ENCODE measurements at regions not wholly inside any gene's neighbourhood (a gene's known extent, or its start where the extent isn't known, plus 50 kb on each side); places are given as distances from the start of the nearest gene placed in this dataset.

DNA sequence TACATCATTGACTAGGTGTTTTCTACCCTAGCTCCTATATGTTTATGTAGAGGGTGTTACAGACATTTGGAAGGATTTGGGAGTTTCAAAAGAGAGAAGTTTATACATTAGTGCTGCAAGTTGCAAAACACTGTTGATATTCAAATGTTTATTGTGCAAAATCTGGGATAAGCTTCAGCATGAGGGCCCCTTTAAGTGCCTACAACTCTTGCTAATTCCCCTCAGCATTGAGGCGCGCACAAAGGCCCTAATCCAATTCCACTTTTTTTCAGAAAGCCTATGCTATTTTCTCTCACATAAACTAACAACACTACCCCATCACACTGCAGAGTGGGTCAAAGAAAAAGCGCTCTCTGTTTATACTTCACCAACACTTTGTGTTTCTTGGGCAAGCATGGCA is 208.0 kb downstream of the NR2F2 start:
- no peak for DNase-seq

DNA sequence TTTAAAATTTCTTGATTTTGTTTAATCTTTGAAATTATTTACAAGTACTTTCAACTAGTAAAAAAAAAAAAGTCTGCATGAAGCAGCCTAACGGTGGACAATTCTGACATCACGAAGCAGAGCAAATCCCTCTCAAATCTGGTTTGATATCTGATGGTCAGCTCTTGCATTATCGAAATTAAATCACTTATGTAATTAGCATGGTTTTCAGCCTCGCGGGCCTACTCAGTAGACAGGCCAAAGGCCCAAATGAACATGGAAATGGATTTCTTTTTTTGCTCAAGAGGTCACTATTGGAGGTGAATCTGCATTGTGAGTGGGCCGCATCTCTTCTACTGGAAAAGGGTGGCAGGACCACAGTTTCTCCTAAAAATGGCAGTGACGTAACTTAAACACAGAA is 209.8 kb downstream of the NR2F2 start:
- DNase-seq, result no peak

DNA sequence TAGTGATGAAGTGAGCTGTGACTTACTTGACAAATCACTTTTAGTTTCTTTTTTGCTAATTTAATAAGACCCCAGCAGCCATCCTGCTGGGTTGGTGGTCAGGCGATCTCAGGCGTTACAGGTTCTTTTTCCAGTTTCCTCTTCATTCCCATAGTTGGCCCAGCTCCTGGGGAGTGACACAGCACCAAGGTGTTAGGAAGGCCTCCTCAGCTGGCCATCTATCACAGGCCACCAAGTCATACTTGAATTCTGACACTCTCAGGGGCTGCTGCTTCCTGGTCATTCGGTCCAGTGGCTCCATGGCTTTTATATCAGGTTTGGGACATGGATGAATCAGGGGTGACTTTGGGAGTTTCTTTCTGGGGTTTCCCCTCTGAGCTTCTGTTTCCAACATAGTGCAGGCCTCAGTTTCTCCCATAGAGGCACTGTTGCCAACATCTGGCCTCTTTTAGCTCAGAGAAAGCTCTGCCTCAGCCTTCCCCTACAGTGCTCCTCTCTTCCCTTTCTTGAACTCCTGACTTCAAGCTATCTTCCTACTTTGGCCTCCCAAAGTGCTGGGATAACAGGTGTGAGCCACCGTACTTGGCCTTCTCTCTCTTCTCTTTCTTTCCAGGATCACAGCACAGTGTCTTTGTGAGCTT is 211.8 kb downstream of the NR2F2 start:
- no peak for DNase-seq

DNA sequence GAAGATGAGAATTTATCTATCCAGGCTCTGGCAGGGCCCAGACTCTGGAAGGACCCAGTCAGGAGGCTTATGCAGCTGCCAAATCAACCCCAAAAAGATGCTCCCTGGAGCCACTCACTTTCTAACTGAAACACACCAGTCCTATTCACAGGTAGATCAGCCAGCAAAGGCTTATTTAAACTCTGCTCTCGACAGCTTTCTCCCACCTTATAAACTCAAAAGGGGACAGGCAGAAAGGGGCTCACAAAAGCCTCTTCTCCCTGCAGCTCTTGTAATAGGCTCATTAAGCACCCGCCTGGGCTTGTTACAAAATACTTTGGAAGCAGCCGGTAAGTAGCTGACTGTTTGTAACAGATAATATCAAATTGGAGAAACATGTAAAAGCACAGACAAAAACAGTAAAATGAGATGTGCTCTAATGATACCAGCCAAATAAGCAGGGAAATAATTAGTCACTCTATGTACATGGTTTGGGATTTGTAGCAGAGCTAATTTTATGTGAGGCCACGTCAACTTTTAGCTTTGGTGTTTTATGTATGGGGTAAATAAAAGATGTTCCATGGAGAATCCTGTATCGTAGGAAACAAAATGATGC is 213.8 kb downstream of the NR2F2 start:
- DNase-seq, result no peak

DNA sequence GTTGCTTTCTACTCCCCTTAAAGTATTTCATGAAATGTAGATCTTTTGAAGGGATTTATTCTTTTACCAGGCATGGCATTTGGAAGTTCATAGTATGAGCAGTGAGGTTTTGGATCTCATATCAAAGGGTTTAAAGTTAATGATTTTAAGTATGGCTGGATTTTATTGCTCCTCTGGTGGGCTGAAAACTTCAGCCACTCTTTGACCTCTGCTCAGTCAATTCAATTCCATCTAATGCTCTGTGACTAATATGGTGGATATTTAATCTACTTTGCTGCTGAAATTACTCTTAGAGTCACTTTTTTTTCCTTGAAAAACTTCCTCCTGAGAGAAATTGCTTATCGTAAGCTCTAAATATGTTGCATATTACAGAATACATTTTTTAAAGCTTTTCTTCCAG is 218.6 kb downstream of the NR2F2 start:
- no peak for DNase-seq

DNA sequence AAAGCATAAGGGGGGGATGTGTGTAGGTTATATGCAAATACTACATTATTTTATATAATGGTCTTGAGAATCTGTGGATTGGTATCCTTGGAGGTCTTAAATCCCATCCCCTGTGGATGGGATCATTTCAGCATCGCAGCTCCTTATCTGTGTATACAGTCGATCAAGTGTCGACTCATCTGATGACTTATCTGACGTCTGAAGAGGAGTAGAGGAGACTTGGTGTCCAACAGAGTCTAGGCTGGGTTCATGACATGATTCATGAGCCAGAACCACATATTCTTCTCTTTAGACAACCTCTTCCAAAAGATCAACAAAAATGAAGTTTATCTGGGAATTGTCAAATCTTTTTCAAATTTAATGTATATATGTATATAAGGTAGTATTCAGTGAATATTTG is 220.7 kb downstream of the NR2F2 start:
- no peak for DNase-seq

DNA sequence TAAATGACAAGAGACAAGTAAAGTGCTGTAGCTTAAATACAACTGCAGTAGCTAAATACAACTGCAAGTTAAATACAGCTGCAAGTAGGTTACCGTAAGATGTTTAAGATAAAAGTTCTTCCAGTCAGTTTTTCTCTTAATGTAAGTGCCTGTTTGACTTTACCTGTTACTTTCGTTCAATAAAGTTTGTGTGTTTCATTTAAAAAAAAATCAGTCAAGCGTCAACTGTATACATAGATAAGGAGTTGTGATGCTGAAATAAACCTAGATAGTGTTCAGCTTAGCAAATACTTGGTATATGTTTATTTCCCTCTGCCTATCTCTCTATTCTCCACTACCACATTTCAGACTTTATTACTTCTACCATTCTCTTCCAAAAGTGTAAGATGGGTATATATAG is 221.2 kb downstream of the NR2F2 start:
- no peak for DNase-seq

DNA sequence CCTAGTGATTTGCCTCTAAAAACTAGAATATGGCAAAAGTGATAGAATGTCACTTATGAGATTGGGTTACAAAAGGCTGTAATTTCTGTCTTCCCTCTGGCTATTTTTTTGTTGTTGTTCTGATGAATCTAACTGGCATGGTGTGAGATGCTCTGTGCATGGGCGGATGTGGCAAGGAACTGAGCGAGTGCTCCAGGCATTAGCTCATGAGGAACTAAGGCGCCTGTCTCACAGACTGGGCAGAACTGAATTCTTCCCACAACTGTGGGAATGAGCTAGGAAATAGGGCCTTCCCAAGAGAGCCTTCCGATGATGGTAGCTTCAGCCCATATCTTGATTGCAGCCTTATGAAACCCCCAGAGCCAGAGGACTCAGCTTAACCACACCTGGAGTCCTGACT is 222.5 kb downstream of the NR2F2 start:
- no peak for DNase-seq

DNA sequence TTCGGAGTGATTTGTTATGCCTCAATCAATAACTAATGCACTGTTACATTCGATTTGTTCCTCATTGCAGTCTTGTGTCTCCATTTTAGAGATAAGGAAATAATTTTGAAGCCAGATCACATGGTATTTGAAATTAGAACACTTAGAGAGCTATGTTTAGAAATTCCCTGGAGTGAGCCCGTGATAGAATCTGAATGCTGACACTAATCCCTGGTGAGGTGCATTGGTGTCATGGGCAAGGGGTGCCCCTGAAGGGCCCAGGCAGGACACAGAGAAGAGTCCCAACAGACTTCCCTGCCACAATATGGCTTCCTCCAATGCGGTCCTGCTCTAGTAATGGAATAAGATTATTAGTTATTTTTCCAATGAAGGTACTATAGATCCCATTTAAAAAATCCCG is 223.0 kb downstream of the NR2F2 start:
- no peak for DNase-seq

DNA sequence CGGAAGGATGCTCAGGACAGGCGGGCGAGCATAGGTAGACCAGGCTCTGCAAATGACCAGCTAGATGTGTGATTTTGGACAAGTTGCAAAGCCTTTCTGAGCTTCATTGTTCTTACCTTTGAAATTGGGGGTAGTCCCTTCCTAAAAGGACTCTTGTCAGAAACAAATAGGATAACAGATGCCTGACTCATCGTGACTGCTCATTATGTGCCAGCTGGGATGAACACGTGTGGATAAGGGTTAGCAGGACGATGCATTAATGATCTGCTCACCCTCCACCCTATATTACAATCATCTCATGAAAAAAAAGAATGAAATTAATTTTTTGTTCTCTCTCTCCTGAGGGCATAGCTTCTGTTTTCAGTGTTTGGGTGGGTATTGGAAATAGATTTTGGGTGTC is 223.4 kb downstream of the NR2F2 start:
- DNase-seq, result no peak

DNA sequence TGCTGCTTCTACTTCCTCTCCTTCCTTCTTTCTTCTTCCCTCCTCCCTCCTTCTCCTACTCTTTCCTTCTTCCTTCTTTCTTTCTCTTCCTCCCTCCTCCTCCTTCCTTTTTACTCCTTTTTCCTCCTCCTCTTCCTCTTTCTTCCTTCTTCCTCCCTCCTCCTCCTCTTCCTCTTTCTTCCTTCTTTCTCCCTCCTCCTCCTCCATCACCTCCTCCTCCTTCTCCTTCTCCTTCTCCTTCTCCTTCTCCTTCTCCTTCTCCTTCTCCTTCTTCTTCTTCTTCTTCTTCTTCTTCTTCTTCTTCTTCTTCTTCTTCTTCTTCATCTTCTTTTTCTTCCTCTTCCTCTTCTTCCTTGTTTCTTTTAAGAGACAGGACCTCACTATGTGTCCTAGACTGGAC is 224.0 kb downstream of the NR2F2 start:
- DNase-seq, result no peak

DNA sequence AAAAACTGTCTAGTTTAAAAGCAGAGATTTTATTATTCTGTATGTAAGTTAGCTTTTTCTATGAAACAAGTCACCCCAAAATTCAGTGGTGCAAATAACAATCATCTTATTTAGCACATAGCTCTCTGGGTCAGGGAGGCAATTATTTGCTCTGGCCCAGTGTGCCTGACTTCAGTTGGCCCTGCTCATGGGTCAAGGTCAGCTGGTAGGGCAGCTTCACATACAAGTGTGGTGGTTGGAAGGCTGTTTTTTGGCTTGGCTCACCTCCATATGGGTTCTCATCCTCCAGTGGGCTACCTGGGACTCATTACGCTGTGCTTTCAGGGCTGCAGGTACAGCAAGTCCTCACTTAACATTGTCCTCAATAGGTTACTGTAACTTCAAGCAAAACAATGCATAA is 228.6 kb downstream of the NR2F2 start:
- no peak for DNase-seq

DNA sequence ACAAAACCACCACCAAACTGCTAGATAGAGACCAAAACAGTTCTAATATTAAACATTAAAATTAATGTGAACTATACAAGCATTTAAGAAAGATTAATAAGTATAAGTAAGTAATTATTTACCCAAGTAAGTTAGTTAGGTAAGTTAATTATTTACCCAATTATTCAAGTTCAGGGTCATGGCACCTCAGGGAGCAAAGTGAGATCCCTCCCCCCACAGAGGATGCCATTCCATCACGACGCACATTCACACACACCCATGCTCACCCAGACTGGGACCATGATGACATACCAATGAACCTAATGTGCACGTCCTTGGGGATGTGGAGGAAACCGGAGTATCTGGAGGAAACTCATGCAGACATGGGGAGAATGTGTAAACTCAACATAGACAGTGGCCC is 229.1 kb downstream of the NR2F2 start:
- no peak for DNase-seq

DNA sequence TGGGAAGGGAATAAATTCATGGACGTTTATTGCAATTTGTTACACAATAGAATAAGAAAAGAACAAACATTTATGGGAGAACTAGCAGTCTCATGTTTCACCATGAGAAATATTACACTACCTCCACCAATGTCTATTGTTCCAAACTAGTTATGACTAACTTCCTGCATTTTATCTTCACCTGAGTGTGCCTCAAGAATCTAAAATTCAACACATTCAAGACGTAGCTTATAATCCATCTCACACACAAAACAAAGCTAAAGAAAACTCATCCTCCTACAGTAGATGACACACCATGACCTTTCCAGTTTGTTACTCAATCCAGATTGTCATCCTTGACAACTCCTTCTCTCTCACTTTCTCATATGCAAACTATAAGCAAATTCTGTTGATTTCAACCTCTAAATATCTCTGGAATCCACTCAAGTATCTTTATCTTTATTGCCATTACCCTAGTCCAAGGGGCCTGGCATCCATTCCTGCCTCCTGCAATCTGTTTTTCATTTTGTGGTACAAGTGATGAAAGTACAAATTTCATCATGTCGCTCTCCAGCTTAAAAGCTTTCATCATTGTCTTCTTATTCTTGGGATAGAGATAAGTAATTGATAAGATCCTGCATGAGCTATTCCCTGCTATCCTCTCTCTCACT is 229.9 kb downstream of the NR2F2 start:
- no peak for DNase-seq

DNA sequence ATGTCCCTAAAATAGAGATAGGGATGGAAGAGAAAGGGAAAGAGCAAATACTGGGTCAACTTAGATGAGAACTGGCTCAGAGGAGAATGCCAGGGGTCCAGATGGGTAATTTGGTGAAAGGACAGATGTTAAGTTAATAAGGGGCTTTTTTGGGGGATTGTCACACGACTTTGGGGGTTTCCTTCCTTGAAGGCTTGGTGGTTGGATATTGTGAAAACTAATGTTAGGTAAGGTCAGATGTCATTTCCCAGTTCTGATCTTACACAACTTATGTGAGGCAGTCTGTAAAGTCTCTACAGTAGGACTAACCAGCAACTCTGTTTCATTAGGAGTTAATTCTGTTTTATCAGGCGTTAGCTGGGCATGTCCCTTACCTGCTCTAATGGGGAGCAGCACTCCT is 231.1 kb downstream of the NR2F2 start:
- no peak for DNase-seq

DNA sequence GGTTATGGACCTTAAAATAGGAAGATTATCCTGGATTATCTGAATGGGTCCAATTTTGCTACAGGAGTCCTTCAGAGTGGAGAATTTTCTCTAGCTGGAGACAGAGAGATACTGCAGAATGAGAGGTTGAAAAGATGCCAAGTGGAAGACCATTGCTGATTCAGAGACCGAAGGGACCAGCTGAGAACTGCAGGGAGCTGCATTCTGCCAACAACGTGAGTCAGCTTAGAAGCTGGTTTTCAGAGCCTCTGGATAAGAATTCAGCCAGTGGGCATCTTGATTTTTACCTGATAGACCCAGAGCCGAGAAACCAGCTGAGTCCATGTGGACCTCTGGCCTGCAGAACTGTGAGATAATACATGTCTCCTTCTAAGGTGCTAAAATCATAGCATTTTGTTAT is 234.0 kb downstream of the NR2F2 start:
- no peak for DNase-seq

DNA sequence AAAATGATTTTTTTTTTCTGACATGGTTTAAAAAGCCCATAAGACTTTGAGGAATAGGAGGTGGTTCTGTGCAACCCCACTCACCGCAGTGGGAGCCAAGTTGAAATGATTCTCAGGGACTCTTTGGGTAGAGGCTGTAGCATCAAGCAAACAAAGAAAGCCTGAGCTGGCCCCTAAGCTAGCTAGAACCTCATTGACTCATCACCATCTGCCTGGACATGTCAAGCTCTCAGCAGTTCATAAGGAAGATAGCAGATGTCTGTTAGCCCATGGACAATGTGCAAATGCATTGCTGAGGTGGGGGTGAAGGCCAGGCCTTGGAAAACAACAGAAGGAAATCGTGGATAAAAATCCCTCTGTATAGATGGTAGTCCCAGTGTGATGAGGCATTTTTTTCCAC is 234.8 kb downstream of the NR2F2 start:
- DNase-seq, result no peak

DNA sequence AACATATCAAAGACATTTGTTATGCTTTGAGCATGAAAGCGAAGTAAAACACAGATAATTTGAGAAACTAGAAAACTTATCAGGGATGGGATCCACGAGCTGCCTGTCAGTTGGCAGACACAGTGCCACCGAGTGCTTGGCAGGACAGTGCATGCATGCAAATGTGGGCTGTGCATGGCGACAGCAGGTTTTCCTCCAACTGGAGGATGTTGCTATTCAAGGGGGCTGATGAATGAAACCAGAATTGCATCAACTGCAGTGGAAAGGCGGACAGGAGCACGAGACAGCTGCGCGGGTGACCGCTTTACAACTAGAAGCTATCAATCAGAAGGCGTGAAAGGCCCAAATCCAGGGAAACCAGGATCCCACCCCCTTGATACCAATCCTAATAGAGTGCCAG is 244.3 kb downstream of the NR2F2 start:
- no peak for DNase-seq

DNA sequence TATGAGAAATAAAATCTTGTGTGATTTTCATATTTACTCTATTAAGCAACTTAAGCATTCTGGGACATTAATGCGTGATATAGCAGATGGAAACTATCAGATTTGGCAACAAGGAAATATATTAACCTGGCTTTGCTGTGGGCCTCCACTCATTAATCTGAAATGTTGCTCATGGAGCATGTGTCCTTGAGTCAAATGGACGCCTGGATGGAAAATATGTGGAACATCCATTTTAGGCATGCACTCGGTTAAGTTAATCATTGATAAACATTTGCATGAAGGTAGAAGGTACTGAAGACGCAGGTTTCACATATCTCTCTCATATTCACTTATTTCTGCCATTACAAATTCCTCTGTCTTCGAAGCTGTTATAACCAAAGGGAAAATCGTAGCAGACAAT is 246.1 kb downstream of the NR2F2 start:
- no peak for DNase-seq

DNA sequence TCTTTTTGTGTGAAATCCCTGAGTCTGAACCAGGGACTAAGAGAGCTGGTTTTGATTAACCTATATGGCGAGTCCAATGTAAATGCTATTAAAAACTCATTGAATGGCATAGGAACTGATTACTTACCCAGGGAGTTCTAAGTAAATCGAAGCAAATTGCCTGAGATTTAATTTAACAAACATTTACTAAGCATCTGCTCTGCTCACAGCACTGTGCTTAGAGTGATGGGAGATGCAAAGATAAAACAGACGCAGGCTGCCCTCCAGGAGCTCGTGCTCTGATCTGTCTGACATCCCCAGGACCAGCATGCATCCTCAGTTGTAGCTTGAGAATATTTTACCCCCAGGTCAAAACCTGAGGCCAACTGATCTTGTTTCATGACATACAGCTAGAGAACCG is 247.9 kb downstream of the NR2F2 start:
- DNase-seq, result no peak

DNA sequence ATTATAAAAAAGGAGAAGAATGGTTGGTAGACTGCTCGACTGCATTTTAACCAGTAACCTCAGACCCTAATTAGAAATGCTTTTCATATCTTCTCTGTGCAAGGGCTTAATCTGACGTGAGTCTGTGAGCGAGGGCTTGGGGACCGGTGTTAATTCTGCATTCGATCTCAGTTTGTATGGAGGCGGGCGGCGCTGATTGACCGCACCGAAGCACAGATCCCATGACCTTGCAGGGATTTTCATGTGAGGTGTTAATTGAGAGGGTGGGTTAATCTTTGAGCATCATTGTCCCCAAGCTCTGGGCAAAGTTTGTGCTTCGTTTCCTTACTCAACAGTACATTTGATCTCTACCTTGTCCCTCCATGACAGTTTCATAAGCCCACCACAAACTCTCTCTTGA is 250.9 kb downstream of the NR2F2 start:
- DNase-seq, result no peak

DNA sequence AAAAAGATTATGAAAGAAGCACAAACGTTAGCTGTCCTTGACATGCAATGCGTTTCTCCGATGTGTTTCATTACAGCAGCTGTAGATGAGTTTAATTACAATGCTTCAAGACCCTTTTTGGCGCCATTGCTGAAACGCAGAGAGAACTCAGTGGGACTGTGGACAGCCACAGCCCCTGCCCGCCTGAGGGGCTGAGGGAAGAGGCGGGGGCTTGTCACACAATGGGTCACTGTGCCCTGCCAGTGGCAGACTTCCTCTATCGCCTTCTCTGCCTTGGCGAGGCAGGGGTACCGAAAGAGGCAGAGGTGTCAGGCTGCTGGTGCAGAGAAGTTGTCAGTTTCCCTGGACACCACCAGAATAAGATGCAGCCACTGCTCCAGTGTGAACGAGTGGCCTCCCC is 252.0 kb downstream of the NR2F2 start:
- no peak for DNase-seq

DNA sequence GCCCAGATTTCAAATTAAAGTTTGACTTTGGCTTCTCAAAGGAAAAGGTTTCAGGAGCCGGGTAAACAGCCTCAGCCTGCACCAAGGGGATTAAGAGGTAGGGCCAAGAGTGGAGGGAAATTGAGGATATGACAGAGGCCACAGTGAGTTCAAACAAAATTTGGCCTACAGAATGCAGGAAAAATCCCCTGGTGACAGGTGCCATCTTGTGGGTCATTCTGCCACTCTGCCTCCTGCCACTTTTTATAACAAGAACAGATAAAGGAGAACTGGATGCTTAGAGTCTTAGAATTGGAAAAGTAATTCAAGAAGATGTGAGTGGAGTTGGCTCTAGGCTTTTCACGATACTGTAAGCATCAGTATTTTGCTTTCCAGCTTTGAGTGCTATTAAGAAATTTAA is 253.2 kb downstream of the NR2F2 start:
- DNase-seq, result no peak

DNA sequence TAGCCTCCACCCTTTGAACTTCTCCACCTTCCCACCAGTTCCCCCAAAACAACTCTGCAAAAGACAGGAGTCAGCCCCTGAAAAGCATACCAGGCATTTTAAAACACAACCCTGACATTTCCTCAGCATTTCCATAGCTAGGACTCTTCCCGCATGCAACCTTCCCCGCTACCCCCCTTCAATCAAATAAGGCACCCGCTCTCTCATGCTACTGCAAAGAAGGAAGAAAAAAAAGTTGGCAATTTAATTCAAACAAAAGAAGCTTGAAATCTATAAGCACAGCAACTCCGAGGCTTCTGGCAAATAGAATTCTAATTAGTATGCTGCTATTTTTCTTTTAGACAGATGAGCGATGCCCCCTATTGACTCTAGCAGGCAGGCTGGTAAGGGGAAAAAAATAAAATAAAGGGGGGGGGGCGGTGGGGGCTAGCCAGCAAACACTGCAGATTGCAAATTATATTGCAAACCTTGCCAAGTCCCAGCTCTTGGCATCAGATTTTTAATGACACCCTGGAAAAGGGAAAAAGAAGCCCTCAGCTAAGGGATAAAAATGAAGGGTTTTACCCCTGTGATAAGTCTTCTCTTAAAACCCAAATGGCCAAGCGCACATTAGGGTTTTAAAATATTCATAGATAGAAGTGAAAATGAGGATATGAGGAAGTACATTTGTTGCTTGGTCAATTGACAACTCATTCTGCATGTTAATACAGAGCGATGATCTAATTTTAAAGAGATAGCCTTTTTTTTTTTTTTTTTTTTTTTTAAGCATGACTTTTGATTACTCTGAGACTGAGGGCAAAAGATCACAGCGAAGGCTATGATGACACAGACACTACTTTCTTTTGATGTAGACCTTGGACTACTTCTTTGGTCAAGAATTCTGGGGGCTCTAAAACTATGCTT is 255.2 kb downstream of the NR2F2 start:
- DNase-seq, result no peak

Measured in CD4-positive, alpha-beta T cell treated with Interleukin-12 subunit alpha and Interleukin-12 subunit beta, for 1 hour (primary cell).